AG09309 (cell line): ENCODE measurements at regions not wholly inside any gene's neighbourhood (a gene's known extent, or its start where the extent isn't known, plus 50 kb on each side); places are given as distances from the start of the nearest gene placed in this dataset.

ENCODE experiments used
- DNase-seq: peaks from one replicate; pipeline ENCODE4 v3.0.0-alpha.2; 2010; ENCODE audit warnings: low read depth
- H3K4me3 ChIP-seq: 2 replicates; pipeline ENCODE4 v1.5.1; 2011; ENCODE audit warnings: mild to moderate bottlenecking, low read depth, low read length, moderate library complexity; ENCODE audit not compliant: control insufficient read depth
- CTCF ChIP-seq: IDR thresholded peaks from 2 replicates; pipeline ENCODE4 v1.5.1; 2011; ENCODE audit warnings: mild to moderate bottlenecking, low read depth, low read length, inconsistent platforms; ENCODE audit not compliant: insufficient read depth, control insufficient read depth; ENCODE audit errors: missing control alignments

- DNase-seq, result no peak
- no peak for TF ChIP-seq CTCF
- no peak overlapping the region for H3K4me3 ChIP-seq
Measured at GRCh38 chr3:115533218-115533617, 90.1 kb upstream of the GAP43 start.

GRCh38 chr3:115536171-115536570 lies 87.1 kb upstream of the GAP43 start:
- DNase-seq, result no peak
- H3K4me3 ChIP-seq, result no peak overlapping the region
- TF ChIP-seq CTCF, result no peak

GRCh38 chr3:115537669-115538068 lies 85.6 kb upstream of the GAP43 start:
- no peak for DNase-seq
- no peak overlapping the region for H3K4me3 ChIP-seq
- TF ChIP-seq CTCF, result no peak

GRCh38 chr3:115547207-115547606 lies 76.1 kb upstream of the GAP43 start:
- no peak overlapping the region for H3K4me3 ChIP-seq
- DNase-seq, result no peak
- TF ChIP-seq CTCF, result no peak

GRCh38 chr3:115548611-115549010 lies 74.7 kb upstream of the GAP43 start:
- TF ChIP-seq CTCF, result no peak
- no peak overlapping the region for H3K4me3 ChIP-seq
- DNase-seq, result no peak

GRCh38 chr3:115549071-115549470 lies 74.2 kb upstream of the GAP43 start:
- no peak overlapping the region for H3K4me3 ChIP-seq
- TF ChIP-seq CTCF, result no peak
- DNase-seq, result peak; percentile 40

GRCh38 chr3:115550285-115550761 lies 73.0 kb upstream of the GAP43 start:
- peak; percentile 17 for DNase-seq
- H3K4me3 ChIP-seq, result no peak overlapping the region
- no peak for TF ChIP-seq CTCF
